ENCODE measurements at regions not wholly inside any gene's neighbourhood (a gene's known extent, or its start where the extent isn't known, plus 50 kb on each side); places are given as distances from the start of the nearest gene placed in this dataset.
"Not testable (repeated sequence)": the region's sequence is repeated elsewhere in the genome, so short reads cannot be mapped to it uniquely, and the experiment has no call there.

DNA sequence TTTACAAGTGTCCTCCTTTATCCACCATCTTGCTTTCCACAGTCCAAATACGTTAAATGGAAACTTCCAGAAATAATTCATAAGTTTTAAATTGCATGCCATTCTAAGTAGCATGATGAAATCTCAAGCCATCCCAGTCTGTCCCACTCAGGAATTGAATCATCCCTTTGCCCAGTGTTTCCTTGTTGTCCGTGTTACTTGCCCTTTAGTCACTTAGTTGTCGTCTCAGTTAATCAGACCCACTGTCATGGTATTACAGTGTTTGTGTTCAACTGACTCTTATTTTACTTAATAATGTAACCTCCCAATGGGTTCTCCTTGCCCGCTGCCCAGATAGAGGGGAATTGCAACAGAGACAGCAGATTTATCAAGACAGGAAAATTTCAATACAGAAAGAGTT lies 77.6 kb upstream of the NDN start:
- no peaks in the 10 kb centered on the region for H3K36me3 ChIP-seq (ENCODE audit: control insufficient read depth, insufficient read depth, low read length)
- H3K27me3 ChIP-seq (ENCODE audit: control insufficient read depth, insufficient read depth, low read length), result no peaks in the 10 kb centered on the region
- TF ChIP-seq EZH2 (IDR thresholded peaks at IDR 0.05; ENCODE audit: low read length, missing control alignments), result no peak
- H3K4me3 ChIP-seq (replicated peaks in 1 of 4; ENCODE audit: control extremely low read depth in 1 of 4, insufficient read depth in 1 of 4, low read depth in 3 of 4, low read length in 4 of 4), result no peak overlapping the region
- DNase-seq (ENCODE audit: low read depth in 2 of 2), result no peak
- H2AFZ ChIP-seq (ENCODE audit: low read length), result no peak overlapping the region
- no peaks in the 10 kb centered on the region for H3K9me3 ChIP-seq (ENCODE audit: control insufficient read depth, insufficient read depth, low read depth, low read length)
- H4K20me1 ChIP-seq (ENCODE audit: control insufficient read depth, extremely low read depth, insufficient read depth, low read length), result no peaks in the 10 kb centered on the region
- H3K4me2 ChIP-seq (ENCODE audit: extremely low read depth, insufficient read depth, low read length), result no peak overlapping the region
- no peak overlapping the region for H3K27ac ChIP-seq (ENCODE audit: insufficient read depth, low read length)
- H3K4me1 ChIP-seq (ENCODE audit: control insufficient read depth, extremely low read depth, insufficient read depth, low read length), result no peaks in the 10 kb centered on the region
- no peak overlapping the region for H3K9ac ChIP-seq (ENCODE audit: insufficient read depth, low read length)
- no peaks in the 10 kb centered on the region for H3K79me2 ChIP-seq (ENCODE audit: control insufficient read depth, insufficient read depth, low read length)

DNA sequence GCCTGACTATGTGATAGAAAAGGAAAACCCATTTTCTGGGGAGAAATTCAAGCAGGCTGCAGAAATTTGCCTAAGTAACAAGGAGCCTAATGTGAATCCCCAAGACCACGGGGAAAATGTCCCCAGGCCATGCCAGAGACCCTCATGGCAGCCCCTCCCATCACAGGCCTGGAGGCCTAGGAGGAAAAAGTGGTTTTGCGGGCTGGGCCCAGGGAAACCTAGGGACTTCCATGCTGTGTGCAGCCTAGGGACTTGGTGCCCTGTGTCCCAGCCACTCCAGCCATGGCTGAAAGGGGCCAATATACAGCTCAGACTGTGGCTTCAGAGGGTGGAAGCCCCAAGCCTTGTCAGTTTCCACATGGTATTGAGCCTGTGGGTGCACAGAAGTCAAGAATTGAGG lies 79.7 kb upstream of the NDN start:
- not testable (repeated sequence) for H3K4me2 ChIP-seq (ENCODE audit: extremely low read depth, insufficient read depth, low read length); H2AFZ ChIP-seq (ENCODE audit: low read length); DNase-seq (ENCODE audit: low read depth in 2 of 2); H4K20me1 ChIP-seq (ENCODE audit: control insufficient read depth, extremely low read depth, insufficient read depth, low read length); H3K4me3 ChIP-seq (replicated peaks in 1 of 4; ENCODE audit: control extremely low read depth in 1 of 4, insufficient read depth in 1 of 4, low read depth in 3 of 4, low read length in 4 of 4); H3K27ac ChIP-seq (ENCODE audit: insufficient read depth, low read length); H3K27me3 ChIP-seq (ENCODE audit: control insufficient read depth, insufficient read depth, low read length); H3K9ac ChIP-seq (ENCODE audit: insufficient read depth, low read length); H3K79me2 ChIP-seq (ENCODE audit: control insufficient read depth, insufficient read depth, low read length); H3K36me3 ChIP-seq (ENCODE audit: control insufficient read depth, insufficient read depth, low read length); H3K9me3 ChIP-seq (ENCODE audit: control insufficient read depth, insufficient read depth, low read depth, low read length); H3K4me1 ChIP-seq (ENCODE audit: control insufficient read depth, extremely low read depth, insufficient read depth, low read length)

GRCh38 chr15:23773093-23773492 lies 86.0 kb upstream of the NDN start:
- no peak overlapping the region for H3K4me2 ChIP-seq (ENCODE audit: extremely low read depth, insufficient read depth, low read length)
- H3K79me2 ChIP-seq (ENCODE audit: control insufficient read depth, insufficient read depth, low read length), result no peaks in the 10 kb centered on the region
- no peak overlapping the region for H3K4me3 ChIP-seq (replicated peaks in 1 of 4; ENCODE audit: control extremely low read depth in 1 of 4, insufficient read depth in 1 of 4, low read depth in 3 of 4, low read length in 4 of 4)
- TF ChIP-seq EZH2 (IDR thresholded peaks at IDR 0.05; ENCODE audit: low read length, missing control alignments), result no peak
- TF ChIP-seq, protein P1, sequence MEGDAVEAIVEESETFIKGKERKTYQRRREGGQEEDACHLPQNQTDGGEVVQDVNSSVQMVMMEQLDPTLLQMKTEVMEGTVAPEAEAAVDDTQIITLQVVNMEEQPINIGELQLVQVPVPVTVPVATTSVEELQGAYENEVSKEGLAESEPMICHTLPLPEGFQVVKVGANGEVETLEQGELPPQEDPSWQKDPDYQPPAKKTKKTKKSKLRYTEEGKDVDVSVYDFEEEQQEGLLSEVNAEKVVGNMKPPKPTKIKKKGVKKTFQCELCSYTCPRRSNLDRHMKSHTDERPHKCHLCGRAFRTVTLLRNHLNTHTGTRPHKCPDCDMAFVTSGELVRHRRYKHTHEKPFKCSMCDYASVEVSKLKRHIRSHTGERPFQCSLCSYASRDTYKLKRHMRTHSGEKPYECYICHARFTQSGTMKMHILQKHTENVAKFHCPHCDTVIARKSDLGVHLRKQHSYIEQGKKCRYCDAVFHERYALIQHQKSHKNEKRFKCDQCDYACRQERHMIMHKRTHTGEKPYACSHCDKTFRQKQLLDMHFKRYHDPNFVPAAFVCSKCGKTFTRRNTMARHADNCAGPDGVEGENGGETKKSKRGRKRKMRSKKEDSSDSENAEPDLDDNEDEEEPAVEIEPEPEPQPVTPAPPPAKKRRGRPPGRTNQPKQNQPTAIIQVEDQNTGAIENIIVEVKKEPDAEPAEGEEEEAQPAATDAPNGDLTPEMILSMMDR (conservative IDR thresholded peaks at IDR 0.05 in 1 of 2, IDR thresholded peaks at IDR 0.05 in 1 of 2; ENCODE audit: low read depth in 1 of 2, low read length in 2 of 2), result no peak
- no peaks in the 10 kb centered on the region for H4K20me1 ChIP-seq (ENCODE audit: control insufficient read depth, extremely low read depth, insufficient read depth, low read length)
- H3K4me1 ChIP-seq (ENCODE audit: control insufficient read depth, extremely low read depth, insufficient read depth, low read length), result no peaks in the 10 kb centered on the region
- no peaks in the 10 kb centered on the region for H3K36me3 ChIP-seq (ENCODE audit: control insufficient read depth, insufficient read depth, low read length)
- H3K27me3 ChIP-seq (ENCODE audit: control insufficient read depth, insufficient read depth, low read length), result no peaks in the 10 kb centered on the region
- no peak overlapping the region for H3K27ac ChIP-seq (ENCODE audit: insufficient read depth, low read length)
- H3K9me3 ChIP-seq (ENCODE audit: control insufficient read depth, insufficient read depth, low read depth, low read length), result no peaks in the 10 kb centered on the region
- no peak overlapping the region for H2AFZ ChIP-seq (ENCODE audit: low read length)
- DNase-seq (ENCODE audit: low read depth in 2 of 2), result no peak
- no peak overlapping the region for H3K9ac ChIP-seq (ENCODE audit: insufficient read depth, low read length)

GRCh38 chr15:23787346-23788105 lies 100.4 kb upstream of the NDN start:
- no peak overlapping the region for H3K27ac ChIP-seq (ENCODE audit: insufficient read depth, low read length)
- H3K79me2 ChIP-seq (ENCODE audit: control insufficient read depth, insufficient read depth, low read length), result no peaks in the 10 kb centered on the region
- no peak overlapping the region for H3K4me2 ChIP-seq (ENCODE audit: extremely low read depth, insufficient read depth, low read length)
- H3K36me3 ChIP-seq (ENCODE audit: control insufficient read depth, insufficient read depth, low read length), result no peaks in the 10 kb centered on the region
- TF ChIP-seq, protein P1 (conservative IDR thresholded peaks at IDR 0.05 in 1 of 2, IDR thresholded peaks at IDR 0.05 in 1 of 2; ENCODE audit: low read depth in 1 of 2, low read length in 2 of 2), result no peak
- no peak for TF ChIP-seq EZH2 (IDR thresholded peaks at IDR 0.05; ENCODE audit: low read length, missing control alignments)
- no peaks in the 10 kb centered on the region for H3K9me3 ChIP-seq (ENCODE audit: control insufficient read depth, insufficient read depth, low read depth, low read length)
- H4K20me1 ChIP-seq (ENCODE audit: control insufficient read depth, extremely low read depth, insufficient read depth, low read length), result no peaks in the 10 kb centered on the region
- no peak overlapping the region for H3K4me3 ChIP-seq (replicated peaks in 1 of 4; ENCODE audit: control extremely low read depth in 1 of 4, insufficient read depth in 1 of 4, low read depth in 3 of 4, low read length in 4 of 4)
- DNase-seq (ENCODE audit: low read depth in 2 of 2), result no peak
- no peak overlapping the region for H2AFZ ChIP-seq (ENCODE audit: low read length)
- no peaks in the 10 kb centered on the region for H3K4me1 ChIP-seq (ENCODE audit: control insufficient read depth, extremely low read depth, insufficient read depth, low read length)
- H3K27me3 ChIP-seq (ENCODE audit: control insufficient read depth, insufficient read depth, low read length), result no peaks in the 10 kb centered on the region
- H3K9ac ChIP-seq (ENCODE audit: insufficient read depth, low read length), result no peak overlapping the region

All from fibroblast of lung (primary cell).